ENCODE measurements at regions not wholly inside any gene's neighbourhood (a gene's known extent, or its start where the extent isn't known, plus 50 kb on each side); places are given as distances from the start of the nearest gene placed in this dataset.

- DNase-seq, result peak in 1 of 2 donors; percentile 1
- 59 to 86% (median 71%) methylated on average over 3 of the region's 3 CpGs for WGBS, 3 donors
- H3K4me3 ChIP-seq (ENCODE audit: low read depth in 1 of 3, low read length in 3 of 3), result no peak overlapping the region
Measured at GRCh38 chr16:6382924-6383459, 949.7 kb upstream of the RBFOX1 start.

GRCh38 chr16:6381896-6382295 lies 950.7 kb upstream of the RBFOX1 start:
- FAIRE-seq, result no peak
- Histone ChIP-seq H3K27ac (ENCODE audit: low read depth in 1 of 3, low read length in 2 of 3) (no peak overlapping the region), H3K36me3 (ENCODE audit: control insufficient read depth in 3 of 3, insufficient read depth in 2 of 3, low read depth in 1 of 3, low read length in 3 of 3) (no peaks in the 10 kb centered on the region), H3K4me1 (ENCODE audit: control insufficient read depth in 3 of 3, insufficient read depth in 2 of 3, low read depth in 1 of 3, low read length in 2 of 3) (no peaks in the 10 kb centered on the region), H3K4me3 (ENCODE audit: low read depth in 1 of 3, low read length in 3 of 3) (no peak overlapping the region), H3K9me3 (ENCODE audit: control insufficient read depth in 2 of 2, insufficient read depth in 1 of 2, low read depth in 1 of 2, low read length in 1 of 2) (no peaks in the 10 kb centered on the region), H3K27me3 (ENCODE audit: control insufficient read depth in 3 of 3, insufficient read depth in 3 of 3, low read length in 3 of 3) (no peaks in the 10 kb centered on the region)
- no peak for DNase-seq
- 73 to 77% (median 76%) methylated on average over 6 of the region's 6 CpGs for WGBS, 3 donors

More at GRCh38 chr16:6382924-6383459, 949.7 kb upstream of the RBFOX1 start:
- no peaks in the 10 kb centered on the region for H3K27me3 ChIP-seq (ENCODE audit: control insufficient read depth in 3 of 3, insufficient read depth in 3 of 3, low read length in 3 of 3)
- H3K9me3 ChIP-seq (ENCODE audit: control insufficient read depth in 2 of 2, insufficient read depth in 1 of 2, low read depth in 1 of 2, low read length in 1 of 2), result no peaks in the 10 kb centered on the region
- no peaks in the 10 kb centered on the region for H3K4me1 ChIP-seq (ENCODE audit: control insufficient read depth in 3 of 3, insufficient read depth in 2 of 3, low read depth in 1 of 3, low read length in 2 of 3)
- H3K36me3 ChIP-seq (ENCODE audit: control insufficient read depth in 3 of 3, insufficient read depth in 2 of 3, low read depth in 1 of 3, low read length in 3 of 3), result no peaks in the 10 kb centered on the region
- no peak overlapping the region for H3K27ac ChIP-seq (ENCODE audit: low read depth in 1 of 3, low read length in 2 of 3)
- no peak for FAIRE-seq

- H3K27ac ChIP-seq (ENCODE audit: low read depth in 1 of 3, low read length in 2 of 3), result no peak overlapping the region
Measured at GRCh38 chr16:6377956-6378355, 954.7 kb upstream of the RBFOX1 start.

GRCh38 chr16:6375465-6376075 lies 957.1 kb upstream of the RBFOX1 start:
- H3K36me3 ChIP-seq (ENCODE audit: control insufficient read depth in 3 of 3, insufficient read depth in 2 of 3, low read depth in 1 of 3, low read length in 3 of 3), result no peaks in the 10 kb centered on the region
- WGBS, 3 donors, result 33 to 60% (median 59%) methylated on average over 8 of the region's 8 CpGs
- no peak overlapping the region for H3K4me3 ChIP-seq (ENCODE audit: low read depth in 1 of 3, low read length in 3 of 3)
- no peak for DNase-seq
- no peak for FAIRE-seq
- H3K27me3 ChIP-seq (ENCODE audit: control insufficient read depth in 3 of 3, insufficient read depth in 3 of 3, low read length in 3 of 3), result no peaks in the 10 kb centered on the region
- H3K9me3 ChIP-seq (ENCODE audit: control insufficient read depth in 2 of 2, insufficient read depth in 1 of 2, low read depth in 1 of 2, low read length in 1 of 2), result no peaks in the 10 kb centered on the region
- H3K27ac ChIP-seq (ENCODE audit: low read depth in 1 of 3, low read length in 2 of 3), result no peak overlapping the region
- no peaks in the 10 kb centered on the region for H3K4me1 ChIP-seq (ENCODE audit: control insufficient read depth in 3 of 3, insufficient read depth in 2 of 3, low read depth in 1 of 3, low read length in 2 of 3)

More at GRCh38 chr16:6377956-6378355, 954.7 kb upstream of the RBFOX1 start:
- Histone ChIP-seq H3K9me3 (ENCODE audit: control insufficient read depth in 2 of 2, insufficient read depth in 1 of 2, low read depth in 1 of 2, low read length in 1 of 2) (no peaks in the 10 kb centered on the region), H3K36me3 (ENCODE audit: control insufficient read depth in 3 of 3, insufficient read depth in 2 of 3, low read depth in 1 of 3, low read length in 3 of 3) (no peaks in the 10 kb centered on the region), H3K4me1 (ENCODE audit: control insufficient read depth in 3 of 3, insufficient read depth in 2 of 3, low read depth in 1 of 3, low read length in 2 of 3) (no peaks in the 10 kb centered on the region), H3K4me3 (ENCODE audit: low read depth in 1 of 3, low read length in 3 of 3) (no peak overlapping the region), H3K27me3 (ENCODE audit: control insufficient read depth in 3 of 3, insufficient read depth in 3 of 3, low read length in 3 of 3) (no peaks in the 10 kb centered on the region)
- FAIRE-seq (no peak), DNase-seq (no peak)
- WGBS, 3 donors, result 76 to 86% (median 85%) methylated on average over 11 of the region's 11 CpGs

GRCh38 chr16:6374821-6375220 lies 957.8 kb upstream of the RBFOX1 start:
- no peaks in the 10 kb centered on the region for H3K27me3 ChIP-seq (ENCODE audit: control insufficient read depth in 3 of 3, insufficient read depth in 3 of 3, low read length in 3 of 3)
- FAIRE-seq (no peak), DNase-seq (no peak)
- H3K36me3 ChIP-seq (ENCODE audit: control insufficient read depth in 3 of 3, insufficient read depth in 2 of 3, low read depth in 1 of 3, low read length in 3 of 3), result no peaks in the 10 kb centered on the region
- no peaks in the 10 kb centered on the region for H3K4me1 ChIP-seq (ENCODE audit: control insufficient read depth in 3 of 3, insufficient read depth in 2 of 3, low read depth in 1 of 3, low read length in 2 of 3)
- H3K27ac ChIP-seq (ENCODE audit: low read depth in 1 of 3, low read length in 2 of 3), result no peak overlapping the region
- H3K4me3 ChIP-seq (ENCODE audit: low read depth in 1 of 3, low read length in 3 of 3), result no peak overlapping the region
- H3K9me3 ChIP-seq (ENCODE audit: control insufficient read depth in 2 of 2, insufficient read depth in 1 of 2, low read depth in 1 of 2, low read length in 1 of 2), result no peaks in the 10 kb centered on the region
- 3 to 5% (median 5%) methylated on average over 3 of the region's 3 CpGs for WGBS, 3 donors

- Histone ChIP-seq H3K27me3 (ENCODE audit: control insufficient read depth in 3 of 3, insufficient read depth in 3 of 3, low read length in 3 of 3) (no peaks in the 10 kb centered on the region), H3K4me3 (ENCODE audit: low read depth in 1 of 3, low read length in 3 of 3) (no peak overlapping the region), H3K4me1 (ENCODE audit: control insufficient read depth in 3 of 3, insufficient read depth in 2 of 3, low read depth in 1 of 3, low read length in 2 of 3) (no peaks in the 10 kb centered on the region), H3K36me3 (ENCODE audit: control insufficient read depth in 3 of 3, insufficient read depth in 2 of 3, low read depth in 1 of 3, low read length in 3 of 3) (no peaks in the 10 kb centered on the region), H3K27ac (ENCODE audit: low read depth in 1 of 3, low read length in 2 of 3) (no peak overlapping the region), H3K9me3 (ENCODE audit: control insufficient read depth in 2 of 2, insufficient read depth in 1 of 2, low read depth in 1 of 2, low read length in 1 of 2) (no peaks in the 10 kb centered on the region)
- WGBS, 3 donors, result 74 to 85% (median 75%) methylated on average over 3 of the region's 3 CpGs
- FAIRE-seq, result no peak
- DNase-seq, result no peak
Measured at GRCh38 chr16:6364846-6365245, 967.8 kb upstream of the RBFOX1 start.

GRCh38 chr16:6363896-6364607 lies 968.6 kb upstream of the RBFOX1 start:
- Histone ChIP-seq H3K9me3 (ENCODE audit: control insufficient read depth in 2 of 2, insufficient read depth in 1 of 2, low read depth in 1 of 2, low read length in 1 of 2) (no peaks in the 10 kb centered on the region), H3K4me1 (ENCODE audit: control insufficient read depth in 3 of 3, insufficient read depth in 2 of 3, low read depth in 1 of 3, low read length in 2 of 3) (no peaks in the 10 kb centered on the region), H3K4me3 (ENCODE audit: low read depth in 1 of 3, low read length in 3 of 3) (no peak overlapping the region), H3K27ac (ENCODE audit: low read depth in 1 of 3, low read length in 2 of 3) (no peak overlapping the region), H3K27me3 (ENCODE audit: control insufficient read depth in 3 of 3, insufficient read depth in 3 of 3, low read length in 3 of 3) (no peaks in the 10 kb centered on the region), H3K36me3 (ENCODE audit: control insufficient read depth in 3 of 3, insufficient read depth in 2 of 3, low read depth in 1 of 3, low read length in 3 of 3) (no peaks in the 10 kb centered on the region)
- 71 to 79% (median 75%) methylated on average over 6 of the region's 6 CpGs for WGBS, 3 donors
- DNase-seq (no peak), FAIRE-seq (no peak)

GRCh38 chr16:6363396-6363795 lies 969.2 kb upstream of the RBFOX1 start:
- DNase-seq, result no peak
- WGBS, 3 donors, result 78 to 86% (median 81%) methylated on average over 11 of the region's 11 CpGs
- H3K27me3 ChIP-seq (ENCODE audit: control insufficient read depth in 3 of 3, insufficient read depth in 3 of 3, low read length in 3 of 3), result no peaks in the 10 kb centered on the region
- H3K4me1 ChIP-seq (ENCODE audit: control insufficient read depth in 3 of 3, insufficient read depth in 2 of 3, low read depth in 1 of 3, low read length in 2 of 3), result no peaks in the 10 kb centered on the region
- FAIRE-seq, result no peak
- no peak overlapping the region for H3K4me3 ChIP-seq (ENCODE audit: low read depth in 1 of 3, low read length in 3 of 3)
- H3K36me3 ChIP-seq (ENCODE audit: control insufficient read depth in 3 of 3, insufficient read depth in 2 of 3, low read depth in 1 of 3, low read length in 3 of 3), result no peaks in the 10 kb centered on the region
- no peak overlapping the region for H3K27ac ChIP-seq (ENCODE audit: low read depth in 1 of 3, low read length in 2 of 3)
- no peaks in the 10 kb centered on the region for H3K9me3 ChIP-seq (ENCODE audit: control insufficient read depth in 2 of 2, insufficient read depth in 1 of 2, low read depth in 1 of 2, low read length in 1 of 2)

Measured in small intestine (tissue), 7 donors.